ENCODE measurements at regions not wholly inside any gene's neighbourhood (a gene's known extent, or its start where the extent isn't known, plus 50 kb on each side); places are given as distances from the start of the nearest gene placed in this dataset.

DNA sequence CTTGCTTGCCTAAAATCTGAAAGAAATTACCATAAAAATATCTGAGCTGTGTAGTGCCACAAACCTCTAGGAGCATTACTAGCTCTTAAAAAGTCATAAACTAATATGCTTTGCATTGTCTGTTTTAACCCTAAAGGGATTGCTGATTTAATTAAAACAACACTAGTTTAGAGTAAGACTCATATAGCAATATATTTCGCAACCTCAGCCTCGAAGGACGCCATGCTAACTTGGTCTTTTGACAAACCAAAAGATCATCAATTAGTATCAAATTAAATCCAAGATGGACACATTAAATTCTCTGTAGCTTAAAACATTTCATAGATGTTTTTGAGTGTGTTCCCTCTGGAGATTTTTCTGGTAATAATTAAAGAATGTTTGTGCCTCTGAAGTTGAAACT is 74.8 kb upstream of the KCNQ5 start:
- TF ChIP-seq, protein P1, sequence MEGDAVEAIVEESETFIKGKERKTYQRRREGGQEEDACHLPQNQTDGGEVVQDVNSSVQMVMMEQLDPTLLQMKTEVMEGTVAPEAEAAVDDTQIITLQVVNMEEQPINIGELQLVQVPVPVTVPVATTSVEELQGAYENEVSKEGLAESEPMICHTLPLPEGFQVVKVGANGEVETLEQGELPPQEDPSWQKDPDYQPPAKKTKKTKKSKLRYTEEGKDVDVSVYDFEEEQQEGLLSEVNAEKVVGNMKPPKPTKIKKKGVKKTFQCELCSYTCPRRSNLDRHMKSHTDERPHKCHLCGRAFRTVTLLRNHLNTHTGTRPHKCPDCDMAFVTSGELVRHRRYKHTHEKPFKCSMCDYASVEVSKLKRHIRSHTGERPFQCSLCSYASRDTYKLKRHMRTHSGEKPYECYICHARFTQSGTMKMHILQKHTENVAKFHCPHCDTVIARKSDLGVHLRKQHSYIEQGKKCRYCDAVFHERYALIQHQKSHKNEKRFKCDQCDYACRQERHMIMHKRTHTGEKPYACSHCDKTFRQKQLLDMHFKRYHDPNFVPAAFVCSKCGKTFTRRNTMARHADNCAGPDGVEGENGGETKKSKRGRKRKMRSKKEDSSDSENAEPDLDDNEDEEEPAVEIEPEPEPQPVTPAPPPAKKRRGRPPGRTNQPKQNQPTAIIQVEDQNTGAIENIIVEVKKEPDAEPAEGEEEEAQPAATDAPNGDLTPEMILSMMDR (IDR thresholded peaks at IDR 0.05; ENCODE audit: low read depth, low read length), result no peak
- TF ChIP-seq POLR2A (IDR thresholded peaks at IDR 0.05; ENCODE audit: extremely low read depth, insufficient read length) (no peak), MYC (IDR thresholded peaks at IDR 0.05; ENCODE audit: low read depth, low read length) (no peak)
- TF ChIP-seq, protein P2, sequence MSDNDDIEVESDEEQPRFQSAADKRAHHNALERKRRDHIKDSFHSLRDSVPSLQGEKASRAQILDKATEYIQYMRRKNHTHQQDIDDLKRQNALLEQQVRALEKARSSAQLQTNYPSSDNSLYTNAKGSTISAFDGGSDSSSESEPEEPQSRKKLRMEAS (IDR thresholded peaks at IDR 0.05; ENCODE audit: low read depth, low read length), result no peak

All from NB4 (cell line).